Immature natural killer cell (primary cell): ENCODE measurements at regions not wholly inside any gene's neighbourhood (a gene's known extent, or its start where the extent isn't known, plus 50 kb on each side); places are given as distances from the start of the nearest gene placed in this dataset.

Experiments
- DNase-seq, 3 donors: peaks; one replicate each; pipeline ENCODE4 v3.0.0; 2022; ENCODE audit warnings: mixed read lengths in 1 of 3
- H3K27ac Mint-ChIP-seq, 6 donors: one replicate each; pipeline ENCODE4 v1.8.0; 2020; ENCODE audit warnings: mixed read lengths in 6 of 6, mild to moderate bottlenecking in 5 of 6, inconsistent platforms in 4 of 6, moderate library complexity in 3 of 6
- H3K27me3 Mint-ChIP-seq, 3 donors: one replicate each; pipeline ENCODE4 v1.8.0; 2020 to 2021; ENCODE audit warnings: low read depth in 3 of 3, mild to moderate bottlenecking in 3 of 3, mixed read lengths in 3 of 3, moderate library complexity in 3 of 3, inconsistent platforms in 1 of 3
- H3K36me3 Mint-ChIP-seq, 3 donors: one replicate each; pipeline ENCODE4 v1.8.0; 2020; ENCODE audit warnings: mixed read lengths in 3 of 3, inconsistent platforms in 2 of 3, mild to moderate bottlenecking in 2 of 3
- H3K4me1 Mint-ChIP-seq, 2 donors: one replicate each; pipeline ENCODE4 v1.8.0; 2020; ENCODE audit warnings: inconsistent platforms in 2 of 2, mild to moderate bottlenecking in 2 of 2, mixed read lengths in 2 of 2, moderate library complexity in 1 of 2
- H3K4me3 Mint-ChIP-seq, 5 donors: one replicate each; pipeline ENCODE4 v1.8.0; 2020; ENCODE audit warnings: mild to moderate bottlenecking in 5 of 5, mixed read lengths in 5 of 5, inconsistent platforms in 3 of 5, moderate library complexity in 3 of 5
- H3K9me3 Mint-ChIP-seq, 6 donors: one replicate each; pipeline ENCODE4 v1.8.0; 2020; ENCODE audit warnings: mild to moderate bottlenecking in 6 of 6, mixed read lengths in 6 of 6, inconsistent platforms in 4 of 6, moderate library complexity in 3 of 6

- no peaks in the 10 kb centered on the region for H3K9me3 Mint-ChIP-seq
- DNase-seq, result no peak
- H3K4me1 Mint-ChIP-seq, result no peaks in the 10 kb centered on the region
- no peak overlapping the region for H3K4me3 Mint-ChIP-seq
- H3K36me3 Mint-ChIP-seq, result peaks cover 0 to 4% (median 0%) of the 10 kb centered on the region in 3 donors
- peaks cover 1 to 12% (median 7%) of the 10 kb centered on the region in 3 donors for H3K27me3 Mint-ChIP-seq
- H3K27ac Mint-ChIP-seq, result no peak overlapping the region
Observed at GRCh38 chr15:72902919-72903260, 119.3 kb upstream of the ADPGK start.

- no peak for DNase-seq
- H3K27me3 Mint-ChIP-seq, result peaks cover 1 to 13% (median 5%) of the 10 kb centered on the region in 3 donors
- H3K9me3 Mint-ChIP-seq, result peaks cover 0 to under 1% (median 0%) of the 10 kb centered on the region in 6 donors
- H3K4me3 Mint-ChIP-seq, result no peak overlapping the region
- H3K36me3 Mint-ChIP-seq, result peaks cover 0 to 4% (median 0%) of the 10 kb centered on the region in 3 donors
- no peak overlapping the region for H3K27ac Mint-ChIP-seq
- no peaks in the 10 kb centered on the region for H3K4me1 Mint-ChIP-seq
Observed at GRCh38 chr15:72902245-72902918, 118.8 kb upstream of the ADPGK start.

- no peaks in the 10 kb centered on the region for H3K4me1 Mint-ChIP-seq
- no peak overlapping the region for H3K27ac Mint-ChIP-seq
- peaks cover 0 to 4% (median 0%) of the 10 kb centered on the region in 3 donors for H3K36me3 Mint-ChIP-seq
- DNase-seq, result no peak
- H3K27me3 Mint-ChIP-seq, result peaks cover 5 to 10% (median 6%) of the 10 kb centered on the region in 3 donors
- H3K9me3 Mint-ChIP-seq, result peaks cover 0 to 6% (median 0%) of the 10 kb centered on the region in 6 donors
- H3K4me3 Mint-ChIP-seq, result no peak overlapping the region
Observed at GRCh38 chr15:72892986-72893385, 109.4 kb upstream of the ADPGK start.

GRCh38 chr15:72890043-72890442, 106.5 kb upstream of the ADPGK start:
- Mint-ChIP-seq H3K27me3 (peaks cover 0 to 5% (median 3%) of the 10 kb centered on the region in 3 donors), H3K4me1 (no peaks in the 10 kb centered on the region), H3K4me3 (no peak overlapping the region), H3K36me3 (peaks cover 0 to 4% (median 0%) of the 10 kb centered on the region in 3 donors), H3K27ac (no peak overlapping the region), H3K9me3 (peaks cover 0 to 6% (median 0%) of the 10 kb centered on the region in 6 donors)
- no peak for DNase-seq

- DNase-seq, result no peak
- H3K27me3 Mint-ChIP-seq, result peaks cover 0 to 6% (median 5%) of the 10 kb centered on the region in 3 donors
- peaks cover 0 to 5% (median 0%) of the 10 kb centered on the region in 6 donors for H3K9me3 Mint-ChIP-seq
- H3K4me3 Mint-ChIP-seq, result no peak overlapping the region
- peaks cover 0 to 2% (median 0%) of the 10 kb centered on the region in 3 donors for H3K36me3 Mint-ChIP-seq
- no peaks in the 10 kb centered on the region for H3K4me1 Mint-ChIP-seq
- H3K27ac Mint-ChIP-seq, result no peak overlapping the region
Observed at GRCh38 chr15:72889545-72889944, 106.0 kb upstream of the ADPGK start.

GRCh38 chr15:72888811-72889210, 105.3 kb upstream of the ADPGK start:
- Mint-ChIP-seq H3K27me3 (peaks cover 0 to 9% (median 6%) of the 10 kb centered on the region in 3 donors), H3K4me3 (no peak overlapping the region), H3K36me3 (no peaks in the 10 kb centered on the region), H3K4me1 (no peaks in the 10 kb centered on the region), H3K27ac (no peak overlapping the region), H3K9me3 (peaks cover 0 to 3% (median 0%) of the 10 kb centered on the region in 6 donors)
- no peak for DNase-seq

GRCh38 chr15:72888211-72888610, 104.7 kb upstream of the ADPGK start:
- H3K4me3 Mint-ChIP-seq, result no peak overlapping the region
- no peak overlapping the region for H3K27ac Mint-ChIP-seq
- no peaks in the 10 kb centered on the region for H3K4me1 Mint-ChIP-seq
- no peak for DNase-seq
- peaks cover 0 to 10% (median 6%) of the 10 kb centered on the region in 3 donors for H3K27me3 Mint-ChIP-seq
- peaks cover 0 to 2% (median 0%) of the 10 kb centered on the region in 3 donors for H3K36me3 Mint-ChIP-seq
- H3K9me3 Mint-ChIP-seq, result peaks cover 0 to 6% (median 3%) of the 10 kb centered on the region in 6 donors

- Mint-ChIP-seq H3K4me3 (no peak overlapping the region), H3K27me3 (peaks cover 0 to 11% (median 6%) of the 10 kb centered on the region in 3 donors), H3K27ac (no peak overlapping the region), H3K4me1 (no peaks in the 10 kb centered on the region), H3K9me3 (peaks cover 3 to 12% (median 9%) of the 10 kb centered on the region in 6 donors), H3K36me3 (peaks cover under 1 to 9% (median 2%) of the 10 kb centered on the region in 3 donors)
- no peak for DNase-seq
Observed at GRCh38 chr15:72887376-72887775, 103.8 kb upstream of the ADPGK start.

GRCh38 chr15:72884311-72884710, 100.8 kb upstream of the ADPGK start:
- H3K36me3 Mint-ChIP-seq, result peaks cover 4 to 12% (median 5%) of the 10 kb centered on the region in 3 donors
- H3K9me3 Mint-ChIP-seq, result peaks cover 8 to 21% (median 16%) of the 10 kb centered on the region in 6 donors
- peaks cover 3 to 18% (median 15%) of the 10 kb centered on the region in 3 donors for H3K27me3 Mint-ChIP-seq
- no peaks in the 10 kb centered on the region for H3K4me1 Mint-ChIP-seq
- no peak for DNase-seq
- H3K27ac Mint-ChIP-seq, result no peak overlapping the region
- no peak overlapping the region for H3K4me3 Mint-ChIP-seq

- Mint-ChIP-seq H3K4me3 (no peak overlapping the region), H3K27me3 (peaks cover 6 to 7% (median 7%) of the 10 kb centered on the region in 3 donors), H3K36me3 (peaks cover 0 to 3% (median 0%) of the 10 kb centered on the region in 3 donors), H3K27ac (no peak overlapping the region), H3K9me3 (no peaks in the 10 kb centered on the region), H3K4me1 (peaks cover 0 to 2% of the 10 kb centered on the region in 2 donors)
- DNase-seq, result no peak
Observed at GRCh38 chr15:72873379-72874233, 90.0 kb upstream of the ADPGK start.

GRCh38 chr15:72872066-72872845, 88.7 kb upstream of the ADPGK start:
- Mint-ChIP-seq H3K36me3 (peaks cover 0 to 3% (median 0%) of the 10 kb centered on the region in 3 donors), H3K9me3 (no peaks in the 10 kb centered on the region), H3K4me3 (no peak overlapping the region), H3K27ac (no peak overlapping the region), H3K27me3 (peaks cover 6 to 7% (median 6%) of the 10 kb centered on the region in 3 donors), H3K4me1 (peaks cover 0 to 2% of the 10 kb centered on the region in 2 donors)
- DNase-seq, result no peak

GRCh38 chr15:72866866-72867616, 83.5 kb upstream of the ADPGK start:
- peaks cover 3 to 6% (median 5%) of the 10 kb centered on the region in 3 donors for H3K27me3 Mint-ChIP-seq
- H3K27ac Mint-ChIP-seq, result no peak overlapping the region
- no peak for DNase-seq
- no peaks in the 10 kb centered on the region for H3K9me3 Mint-ChIP-seq
- H3K4me1 Mint-ChIP-seq, result peaks cover 0 to 2% of the 10 kb centered on the region in 2 donors
- H3K4me3 Mint-ChIP-seq, result no peak overlapping the region
- H3K36me3 Mint-ChIP-seq, result peaks cover 0 to 3% (median 0%) of the 10 kb centered on the region in 3 donors

GRCh38 chr15:72866182-72866581, 82.6 kb upstream of the ADPGK start:
- Mint-ChIP-seq H3K9me3 (no peaks in the 10 kb centered on the region), H3K27ac (no peak overlapping the region), H3K4me3 (no peak overlapping the region), H3K36me3 (peaks cover 0 to 3% (median 0%) of the 10 kb centered on the region in 3 donors), H3K4me1 (peaks cover 0 to 2% of the 10 kb centered on the region in 2 donors), H3K27me3 (peaks cover 3 to 4% (median 4%) of the 10 kb centered on the region in 3 donors)
- no peak for DNase-seq
